NCI-H446 (cell line): ENCODE measurements at regions not wholly inside any gene's neighbourhood (a gene's known extent, or its start where the extent isn't known, plus 50 kb on each side); places are given as distances from the start of the nearest gene placed in this dataset.

Experiments used
- DNase-seq, 2 experiments: peaks; one replicate each; lab custom pipeline; 2025; lab: John Stamatoyannopoulos, UW

DNA sequence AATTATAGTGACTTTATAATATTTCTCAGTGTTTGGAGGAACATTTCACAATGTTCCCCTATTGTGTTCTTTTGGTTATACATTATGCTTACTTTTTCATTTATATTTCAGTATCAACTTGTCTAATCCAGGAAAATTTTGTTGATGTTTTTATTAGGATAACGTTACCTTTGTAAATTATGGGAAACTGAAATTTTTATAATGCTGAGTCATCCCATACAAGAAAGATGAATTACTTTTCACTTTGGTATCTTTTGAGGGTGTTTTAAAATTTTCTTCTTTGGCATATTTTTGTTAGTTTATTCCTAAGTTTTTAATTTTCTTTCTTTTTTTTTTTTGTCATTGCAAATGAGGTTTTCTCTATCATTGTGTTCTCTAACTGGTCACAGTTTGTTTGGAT is 542.7 kb downstream of the SLC16A7 start:
- DNase-seq = no peak

DNA sequence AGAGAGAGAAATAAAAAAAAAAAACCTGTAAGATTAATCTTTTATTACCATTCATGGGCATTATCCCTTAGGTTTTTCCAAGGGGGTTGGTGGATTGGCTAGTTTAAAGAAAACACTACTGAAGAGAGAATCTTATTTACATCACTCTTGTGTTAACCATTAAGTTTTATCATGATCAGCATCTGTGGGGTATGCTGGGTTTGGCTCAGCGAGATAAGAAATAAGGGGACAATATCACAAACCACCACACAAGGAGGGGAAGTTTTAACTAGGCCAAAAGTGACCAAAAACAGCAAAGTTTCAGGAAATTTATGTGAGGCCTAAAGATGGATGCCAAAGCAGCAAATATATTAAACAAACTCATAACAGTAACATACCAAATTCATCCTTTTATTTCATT is 548.6 kb downstream of the SLC16A7 start:
- no peak for DNase-seq

DNA sequence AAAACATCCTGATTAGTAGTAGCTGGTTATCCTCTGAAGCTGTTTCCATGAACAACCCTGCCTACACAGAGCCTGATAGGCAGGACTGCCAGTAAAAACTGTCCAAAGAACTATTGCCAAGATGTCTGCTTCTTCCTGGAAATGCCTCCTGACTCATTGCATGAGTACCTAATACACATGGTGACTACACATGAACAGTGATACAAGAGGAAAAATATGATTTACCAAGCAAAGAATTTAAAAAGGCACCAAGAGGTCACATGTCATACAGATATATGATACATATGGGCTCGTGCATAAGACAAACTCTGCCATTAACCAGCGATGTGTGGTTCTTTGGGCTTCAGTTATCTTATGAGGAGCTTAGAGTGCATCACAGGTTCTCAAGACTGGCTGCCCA is 552.3 kb downstream of the SLC16A7 start:
- no peak for DNase-seq

DNA sequence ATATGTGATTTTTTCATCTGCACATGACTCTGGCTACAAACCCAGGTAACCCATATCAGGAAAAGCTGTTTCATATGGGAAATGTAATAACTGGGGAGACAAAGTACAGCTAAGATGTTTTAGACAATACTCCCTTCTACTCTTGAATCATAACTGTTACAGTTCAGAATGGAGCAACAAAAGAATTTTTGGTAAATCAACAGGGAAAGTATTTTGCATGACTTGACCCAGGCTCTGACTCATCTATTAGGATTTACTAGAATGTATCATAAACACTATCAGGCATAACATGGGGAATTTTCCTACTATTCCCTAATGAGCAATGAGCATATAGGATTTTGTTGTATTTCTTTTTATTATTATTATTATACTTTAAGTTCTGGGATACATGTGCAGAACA is 553.0 kb downstream of the SLC16A7 start:
- DNase-seq = no peak

DNA sequence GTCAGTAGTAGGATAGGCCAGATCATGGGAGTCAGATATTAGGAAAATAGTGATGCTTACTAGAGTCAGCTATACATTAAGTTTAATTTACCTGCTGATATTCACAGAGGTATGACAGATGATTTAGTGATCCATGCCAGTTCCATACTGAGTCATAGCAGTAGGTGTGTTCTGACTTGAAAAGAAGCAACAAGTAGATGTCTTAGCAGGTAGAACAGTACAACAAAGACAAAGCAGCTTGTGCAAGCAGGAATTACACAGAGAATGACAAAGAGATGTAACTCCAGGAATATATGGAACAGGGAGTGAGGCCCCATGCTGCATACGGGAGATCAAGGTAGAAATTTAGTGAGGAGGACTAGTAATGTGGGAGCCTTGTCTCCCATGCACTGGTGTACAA is 556.9 kb downstream of the SLC16A7 start:
- DNase-seq = no peak

DNA sequence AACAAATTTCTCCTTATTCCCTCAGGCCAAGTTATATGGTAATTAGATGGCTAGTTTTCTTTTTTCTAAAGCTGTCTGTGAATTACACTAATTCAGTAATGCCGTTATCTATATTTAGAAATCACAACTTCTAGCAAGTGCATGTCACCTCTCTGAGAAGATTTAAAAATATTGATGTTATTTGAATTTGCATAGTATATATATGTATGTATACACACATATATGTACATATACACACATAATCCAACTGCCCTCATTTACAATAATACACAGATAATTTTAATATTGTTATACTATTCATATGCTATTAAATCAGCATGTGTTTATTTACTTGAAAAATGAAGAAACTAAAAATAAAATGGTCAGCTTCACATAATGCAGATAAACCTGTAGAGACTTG is 563.9 kb downstream of the SLC16A7 start:
- no peak for DNase-seq

DNA sequence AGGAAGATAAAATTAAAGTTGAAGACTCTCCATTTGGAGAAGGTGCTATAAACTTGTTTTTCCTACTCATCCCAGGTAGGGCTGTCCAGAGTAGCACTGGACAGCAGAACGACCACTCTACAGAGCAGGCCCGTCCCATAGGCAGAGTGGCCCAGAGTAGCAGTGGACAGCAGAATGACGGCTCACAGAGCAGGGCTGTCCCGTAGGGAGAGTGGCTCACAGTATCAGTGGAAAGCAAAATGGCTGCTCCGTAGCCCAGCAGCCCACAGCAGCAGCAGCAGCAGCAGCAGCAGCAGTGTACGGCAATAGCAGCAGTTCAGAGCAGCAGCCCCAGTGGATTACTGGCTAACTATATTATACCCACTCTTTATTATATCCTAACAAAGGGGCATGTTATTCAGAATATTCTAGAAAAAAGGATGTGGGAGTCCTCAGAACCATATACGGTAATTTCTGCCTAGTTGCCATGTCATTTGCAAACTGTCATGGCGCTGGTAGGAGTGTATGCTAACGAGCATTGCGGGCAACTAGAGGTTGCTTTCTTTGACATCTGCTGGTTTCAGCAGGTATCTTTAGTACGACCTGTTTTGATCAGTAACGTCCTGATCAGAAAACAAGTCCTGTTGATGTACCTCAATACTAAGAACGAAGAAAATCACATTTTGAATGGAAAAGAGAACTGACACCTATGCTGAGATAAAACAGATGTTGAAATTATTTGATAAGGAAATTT is 567.3 kb downstream of the SLC16A7 start:
- DNase-seq = no peak

DNA sequence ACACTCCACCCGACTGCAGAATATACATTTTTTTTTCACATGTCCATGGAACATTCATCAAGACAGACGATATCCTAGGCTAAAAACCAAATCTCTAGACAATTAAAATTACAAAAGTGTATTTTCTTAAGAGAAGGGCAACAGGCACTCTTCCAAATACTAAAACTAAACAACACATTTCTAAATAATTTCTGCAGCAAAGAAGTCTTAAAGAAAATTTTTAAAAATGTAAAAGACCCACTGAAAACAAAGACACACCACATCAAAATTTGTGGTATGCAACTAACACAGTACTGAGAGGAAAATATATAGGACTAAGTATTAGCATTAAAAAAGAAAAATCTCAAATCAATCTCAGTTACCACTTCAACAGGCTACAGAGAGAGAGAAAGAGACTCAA is 570.0 kb downstream of the SLC16A7 start:
- DNase-seq = no peak

DNA sequence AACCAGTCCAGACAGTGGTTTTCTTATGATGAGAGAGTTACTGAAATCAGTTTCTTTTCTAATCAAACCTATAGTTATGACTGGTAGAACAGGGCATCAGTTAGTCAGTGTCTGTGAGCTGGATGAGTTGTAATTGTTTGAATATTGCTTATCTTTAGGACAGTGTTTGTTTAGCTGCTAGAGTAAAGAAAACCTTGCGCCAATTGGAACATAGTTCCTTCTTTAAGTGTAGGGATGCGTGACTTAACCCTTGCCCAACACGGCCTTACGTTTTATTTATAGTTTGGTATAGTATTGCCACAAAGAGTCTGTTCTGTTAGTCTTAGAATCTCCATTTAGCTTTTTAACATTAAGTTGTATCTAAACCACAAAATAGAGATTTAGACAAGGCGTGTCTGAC is 572.6 kb downstream of the SLC16A7 start:
- DNase-seq = no peak

DNA sequence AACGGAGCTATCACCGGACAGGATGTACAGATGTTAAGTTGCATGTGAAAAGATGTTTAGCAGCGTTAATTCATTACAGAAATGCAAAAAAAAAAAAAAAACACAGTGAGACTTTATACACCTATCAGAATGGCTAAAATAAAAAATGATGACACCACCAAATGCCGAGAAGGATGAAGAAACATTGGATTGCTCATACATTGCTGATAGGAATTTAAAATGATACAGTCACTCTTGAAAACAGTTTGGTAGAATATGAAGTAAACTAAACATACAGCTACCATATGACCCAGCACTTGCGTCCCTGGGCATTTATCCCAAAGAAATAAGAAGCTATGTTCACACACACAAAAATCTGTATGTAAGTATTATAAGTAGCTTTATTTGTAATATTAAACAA is 574.1 kb downstream of the SLC16A7 start:
- no peak for DNase-seq

DNA sequence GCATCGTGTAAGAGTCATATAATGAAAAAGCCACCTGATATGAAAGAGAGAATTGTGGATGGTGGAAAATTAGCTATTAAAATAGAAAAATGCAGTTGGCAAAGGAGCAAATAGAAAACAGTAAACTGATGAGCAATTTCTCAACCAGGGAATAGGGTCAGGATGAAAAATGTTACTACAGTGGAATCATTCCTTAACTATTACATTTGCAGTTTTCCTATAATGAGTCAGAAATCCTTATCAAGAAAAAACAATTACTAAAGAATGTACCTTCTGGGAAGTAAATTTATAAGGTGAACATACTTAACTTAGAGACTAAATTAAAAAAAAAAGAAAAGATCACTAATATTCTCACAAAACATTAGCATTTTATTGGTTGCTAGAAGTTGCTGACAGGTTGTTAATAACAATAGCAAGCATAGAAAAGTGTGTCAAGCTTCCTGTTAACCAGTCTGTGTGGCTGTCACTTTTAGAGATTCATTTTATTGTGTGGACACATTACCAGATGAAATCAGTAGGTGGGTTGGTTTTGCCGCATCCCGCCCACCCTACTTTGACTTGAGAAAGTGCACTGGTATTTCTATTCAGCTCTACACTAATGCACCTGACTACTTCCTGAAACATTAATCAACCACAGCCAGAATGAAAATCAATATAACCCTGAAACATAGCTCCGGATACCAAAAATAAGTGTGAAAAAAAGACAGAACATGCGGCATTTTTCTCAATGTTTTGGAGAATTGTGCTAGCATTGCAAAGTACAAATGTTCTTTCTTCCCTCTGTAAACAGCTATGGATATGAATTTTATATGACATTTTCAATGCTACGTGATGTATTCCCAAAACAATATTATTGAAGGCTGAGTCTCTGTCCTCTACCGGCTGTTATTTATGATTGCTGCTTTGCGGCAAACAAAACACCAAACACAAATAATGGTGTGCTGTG is 576.7 kb downstream of the SLC16A7 start:
- DNase-seq = no peak

DNA sequence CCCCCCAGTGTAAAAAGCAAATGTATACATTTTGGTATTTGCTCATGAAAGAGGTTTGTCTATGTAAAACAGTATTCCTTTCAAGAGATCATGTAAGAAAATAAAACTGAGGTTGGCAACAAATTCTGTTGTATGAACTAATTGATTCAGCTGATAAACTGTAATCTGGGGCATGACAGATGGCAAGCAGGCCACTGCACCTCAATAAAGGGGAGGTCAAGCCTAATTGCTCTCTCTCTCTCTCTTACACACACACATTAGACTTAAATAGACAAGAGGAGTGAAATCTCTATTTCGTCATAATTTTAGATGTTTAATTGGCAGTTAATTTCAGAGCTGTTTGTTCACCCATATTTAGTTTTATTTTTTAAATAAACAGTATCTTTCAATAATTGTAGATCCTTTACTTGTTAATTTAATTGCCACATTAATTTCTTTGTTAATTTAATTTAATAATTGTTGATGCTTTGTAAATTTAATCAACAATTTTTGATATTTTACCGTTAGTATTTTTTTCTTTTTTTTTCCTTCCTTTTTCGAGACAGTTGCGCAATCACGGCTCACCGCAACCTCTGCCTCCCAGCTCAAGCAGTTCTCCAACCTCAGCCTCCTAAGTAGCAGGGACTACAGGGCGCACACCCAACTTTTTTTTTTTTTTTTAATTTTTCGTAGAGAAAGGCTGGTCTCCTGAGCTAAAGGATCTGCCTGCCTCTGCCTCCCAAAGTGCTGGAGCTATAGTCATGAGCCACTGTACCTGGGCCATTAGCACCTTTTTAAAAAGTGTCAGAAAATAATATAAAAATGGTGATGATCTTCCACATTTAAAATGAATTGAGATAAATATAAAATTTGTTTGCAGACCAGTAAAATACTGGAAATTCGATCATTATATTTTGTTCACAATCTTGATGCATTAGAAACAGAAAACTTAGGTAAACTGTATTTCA is 577.7 kb downstream of the SLC16A7 start:
- no peak for DNase-seq

DNA sequence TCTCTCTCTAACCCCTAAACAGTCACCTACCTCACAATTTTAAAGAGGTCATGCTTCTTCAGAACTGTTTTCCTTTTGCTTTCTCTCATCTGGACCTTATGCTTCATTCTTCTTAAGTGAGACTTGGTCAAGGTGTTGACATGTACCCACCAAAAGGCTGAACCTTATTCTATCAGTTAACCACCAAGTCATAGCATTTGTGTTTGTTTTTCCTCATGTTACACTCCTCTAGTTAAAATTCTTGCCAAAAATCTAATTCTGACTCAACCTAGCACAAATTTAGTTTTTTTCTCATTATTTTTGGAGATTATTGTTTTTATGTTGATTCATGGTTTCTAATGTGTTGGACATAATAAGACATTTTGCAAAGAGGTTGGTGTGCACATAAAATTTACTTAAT is 578.6 kb downstream of the SLC16A7 start:
- DNase-seq = no peak

DNA sequence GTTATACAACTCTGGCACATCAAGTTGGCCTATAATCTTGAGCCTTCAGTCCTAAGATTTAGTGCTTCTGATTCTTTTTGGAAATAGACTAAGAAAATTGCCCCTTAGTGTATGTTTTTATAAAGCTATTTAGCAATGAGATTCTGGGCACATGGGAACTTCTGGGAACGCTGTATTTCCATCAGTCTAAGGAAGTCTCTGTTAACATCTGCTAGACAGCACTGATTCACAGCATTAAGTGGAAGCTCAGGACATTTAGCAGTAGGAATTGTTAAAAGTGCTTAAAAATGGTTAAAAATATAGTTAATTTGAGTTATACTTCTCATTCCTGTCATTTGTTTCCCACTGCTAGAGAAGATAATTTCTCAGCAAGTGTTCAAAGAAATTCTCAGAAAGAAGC is 579.1 kb downstream of the SLC16A7 start:
- no peak for DNase-seq

DNA sequence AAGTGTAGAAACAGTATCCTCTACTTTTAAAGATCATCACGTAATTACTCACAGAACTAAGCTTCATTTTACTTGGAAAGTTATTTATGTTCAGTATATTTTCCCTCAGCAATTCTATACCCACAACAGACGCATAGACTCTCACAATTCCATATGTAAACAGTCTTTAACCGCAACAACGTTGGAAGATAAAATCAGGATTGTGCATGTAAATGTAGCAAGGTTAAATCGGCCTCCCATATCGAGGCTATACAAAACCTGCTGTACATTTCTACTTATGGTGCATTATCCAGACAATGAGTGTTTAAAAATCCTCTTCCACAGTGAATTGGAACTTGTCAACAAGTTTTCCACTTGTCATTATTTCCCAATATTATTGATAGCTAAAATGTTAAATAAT is 581.1 kb downstream of the SLC16A7 start:
- DNase-seq = no peak

DNA sequence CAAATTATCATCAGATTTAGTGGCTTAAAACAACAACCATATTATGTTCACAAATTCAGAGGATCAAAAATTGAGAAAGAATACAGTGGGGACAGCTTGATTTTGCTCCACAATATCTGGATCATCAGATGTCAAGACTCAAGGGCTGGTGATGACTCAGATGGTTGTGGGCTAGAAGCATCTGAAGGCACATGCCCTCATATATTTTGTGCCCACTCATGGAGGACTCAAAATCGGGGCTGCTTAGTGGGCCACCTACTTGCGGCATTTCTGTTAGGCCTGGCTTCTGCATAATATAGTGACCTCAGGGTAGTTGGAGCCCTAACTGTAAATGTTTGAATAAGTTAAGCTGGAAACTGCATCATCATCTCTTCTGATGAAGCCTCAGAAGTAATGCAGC is 584.5 kb downstream of the SLC16A7 start:
- DNase-seq = no peak

DNA sequence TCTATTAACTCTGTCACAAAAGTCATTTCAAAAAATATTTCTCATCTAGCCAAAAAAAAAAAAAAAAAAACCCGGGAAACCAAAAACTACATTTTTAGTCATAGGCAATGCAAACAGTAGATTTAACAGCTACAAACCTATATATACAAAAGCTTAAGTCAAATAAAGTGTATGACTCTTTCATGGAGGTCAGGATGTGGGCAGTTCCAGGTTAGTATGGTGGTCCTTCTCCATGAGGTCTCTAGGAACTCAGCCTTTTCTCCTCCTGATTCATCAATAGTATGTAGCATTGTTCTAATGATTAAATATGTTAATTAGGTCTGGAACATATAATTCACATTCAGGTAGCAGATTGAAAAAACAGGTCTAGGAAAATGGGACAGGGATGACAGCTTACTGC is 586.5 kb downstream of the SLC16A7 start:
- no peak for DNase-seq

DNA sequence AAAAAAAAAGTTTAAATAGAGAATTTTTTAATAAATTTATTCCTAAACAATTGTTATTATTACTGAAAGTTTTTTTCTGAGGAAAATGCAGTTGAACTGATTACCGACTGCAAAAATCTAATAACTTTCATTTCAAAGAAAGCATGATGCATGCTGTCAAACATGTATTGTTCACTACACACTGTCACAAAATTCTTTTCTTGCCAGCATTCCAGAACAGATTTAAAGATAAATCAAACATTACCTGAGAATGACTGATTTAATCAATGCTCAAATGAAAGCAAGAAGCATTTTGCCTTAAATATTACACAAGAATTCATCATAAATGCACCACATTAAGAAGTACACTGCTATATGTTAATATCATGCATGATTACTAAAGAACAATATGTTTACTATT is 588.3 kb downstream of the SLC16A7 start:
- no peak for DNase-seq

DNA sequence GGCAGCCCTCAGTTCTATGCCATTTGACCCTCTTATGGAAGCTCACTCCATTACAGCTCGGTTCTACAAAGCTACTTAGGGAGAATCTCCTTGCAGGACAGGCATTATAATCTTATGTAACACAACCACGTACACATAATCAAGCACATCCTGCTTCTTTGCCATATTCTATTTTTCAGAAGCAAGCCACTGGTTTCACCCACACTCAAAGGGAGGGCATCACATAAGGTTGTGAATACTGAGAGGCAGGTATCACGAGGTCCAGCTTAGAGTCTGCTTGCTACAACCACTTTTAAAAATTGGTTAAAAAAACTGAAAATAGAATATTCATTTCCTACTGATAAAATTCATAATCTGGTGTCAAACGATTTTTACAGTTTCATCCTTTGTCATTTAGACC is 589.2 kb downstream of the SLC16A7 start:
- no peak for DNase-seq

DNA sequence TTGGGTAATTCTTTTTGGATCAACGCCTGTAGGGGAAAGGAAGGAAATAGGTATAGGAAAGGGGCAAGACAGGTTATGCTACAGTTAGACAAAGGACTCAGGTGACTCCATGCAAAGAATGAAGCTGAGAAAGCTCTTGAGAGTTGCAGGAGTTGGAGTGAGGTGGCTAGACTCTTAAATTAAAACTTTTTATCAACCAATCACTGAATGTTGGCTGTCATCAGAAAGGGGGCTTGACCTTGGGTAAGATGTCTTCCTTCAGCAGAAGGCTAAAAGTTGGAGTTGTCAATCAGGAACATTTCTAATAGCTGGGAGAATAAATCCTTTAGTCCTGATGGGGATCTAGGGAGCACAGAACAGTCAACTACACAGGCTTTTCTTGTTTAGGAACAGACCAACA is 595.4 kb downstream of the SLC16A7 start:
- no peak for DNase-seq

DNA sequence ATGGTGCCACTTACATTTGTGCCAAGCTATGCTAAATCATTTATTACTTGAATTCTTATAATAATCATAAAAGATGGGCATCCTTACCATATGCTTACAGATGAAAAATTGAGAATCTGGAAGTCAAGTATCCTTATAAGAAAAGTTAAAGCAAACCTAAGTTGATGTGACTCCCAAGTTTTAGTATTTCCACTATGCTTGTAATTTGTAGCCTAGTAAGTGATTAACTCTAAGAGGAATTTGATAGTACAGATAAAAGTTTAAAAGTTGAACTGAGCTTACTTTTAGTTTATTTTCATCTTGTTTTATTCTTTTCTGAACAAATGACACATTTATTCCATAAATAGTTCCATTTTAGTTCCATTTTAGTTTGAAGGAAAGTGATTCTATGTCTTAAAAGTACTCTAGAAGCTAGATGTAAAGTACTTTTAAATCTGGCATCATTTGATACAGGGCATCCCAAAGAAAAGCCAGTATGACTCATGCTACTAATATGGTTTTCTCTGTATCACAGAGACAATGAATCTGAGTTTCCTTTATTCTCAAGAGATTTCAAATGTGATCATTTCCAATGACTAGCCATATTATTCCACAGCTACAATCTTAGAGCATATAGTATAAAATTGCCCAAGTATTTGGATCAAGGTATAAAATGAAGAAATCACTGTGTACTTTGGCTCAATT is 596.0 kb downstream of the SLC16A7 start:
- no peak for DNase-seq

DNA sequence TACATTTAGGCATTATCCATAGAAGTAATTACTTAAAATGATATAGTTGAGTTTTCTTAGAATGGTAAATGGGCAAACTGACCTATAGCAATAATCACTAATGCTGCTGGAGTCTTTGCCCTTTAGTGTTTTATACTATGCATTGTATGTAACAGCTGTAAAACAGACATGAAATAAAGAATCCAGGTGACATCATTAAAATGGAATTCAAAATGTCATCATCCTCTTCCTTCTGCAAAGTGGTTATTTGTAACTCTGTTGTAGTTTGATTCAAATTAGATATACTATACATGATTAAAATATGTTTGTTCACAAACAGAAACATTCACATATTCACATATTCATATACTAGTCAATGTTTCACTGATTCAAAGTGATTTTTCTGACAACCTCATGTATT is 598.8 kb downstream of the SLC16A7 start:
- no peak for DNase-seq
